Spinal cord (tissue), 9 donors: ENCODE measurements at regions not wholly inside any gene's neighbourhood (a gene's known extent, or its start where the extent isn't known, plus 50 kb on each side); places are given as distances from the start of the nearest gene placed in this dataset.

Experiments
- DNase-seq, 6 donors: peaks; one replicate each; pipeline versions ENCODE4 v3.0.0 to v3.0.0-alpha.2; 2013 to 2015; ENCODE audit warnings: low spot score in 6 of 6, low read depth in 4 of 6
- H3K27ac ChIP-seq: one replicate; pipeline ENCODE4 v1.5.1; 2013; ENCODE audit warnings: low read depth, low read length, control low read depth
- H3K27me3 ChIP-seq: one replicate; pipeline ENCODE4 v1.6.1; 2013; ENCODE audit warnings: low read length; ENCODE audit not compliant: control insufficient read depth, insufficient read depth
- H3K36me3 ChIP-seq: one replicate; pipeline ENCODE4 v1.6.1; 2013; ENCODE audit warnings: low read length; ENCODE audit not compliant: control insufficient read depth, insufficient read depth
- H3K4me1 ChIP-seq: one replicate; pipeline ENCODE4 v1.6.1; 2013; ENCODE audit warnings: low read length; ENCODE audit not compliant: control insufficient read depth, insufficient read depth
- H3K4me3 ChIP-seq: one replicate; pipeline ENCODE4 v1.5.1; 2013; ENCODE audit warnings: low read depth, low read length, control low read depth
- H3K9me3 ChIP-seq: one replicate; pipeline ENCODE4 v1.6.1; 2013; ENCODE audit warnings: low read length; ENCODE audit not compliant: control insufficient read depth, insufficient read depth
- WGBS: methylation state at CpG from one replicate; pipeline ENCODE4 v1.1.5; 2013; ENCODE audit warnings: missing lambda C conversion rate; ENCODE audit not compliant: insufficient coverage; 5-methylcytosine and 5-hydroxymethylcytosine counted together
- donor health status: healthy.

GRCh38 chr5:179484201-179484600 lies 66.2 kb upstream of the RUFY1 start:
- Histone ChIP-seq H3K4me1 (peaks cover 16% of the 10 kb centered on the region), H3K27me3 (no peaks in the 10 kb centered on the region), H3K4me3 (no peak overlapping the region), H3K9me3 (no peaks in the 10 kb centered on the region), H3K36me3 (no peaks in the 10 kb centered on the region), H3K27ac (no peak overlapping the region)
- 86% methylated on average over 2 of the region's 6 CpGs for WGBS
- no peak for DNase-seq

- H3K27ac ChIP-seq = no peak overlapping the region
- H3K4me1 ChIP-seq = peaks cover 11% of the 10 kb centered on the region
- H3K4me3 ChIP-seq = no peak overlapping the region
- no peak for DNase-seq
- H3K27me3 ChIP-seq = no peaks in the 10 kb centered on the region
- H3K36me3 ChIP-seq = no peaks in the 10 kb centered on the region
- 88% methylated on average over 1 of the region's 5 CpGs for WGBS
- H3K9me3 ChIP-seq = no peaks in the 10 kb centered on the region
These were observed 71.7 kb upstream of the RUFY1 start for GRCh38 chr5:179478624-179479023.

GRCh38 chr5:179475208-179475751 lies 75.1 kb upstream of the RUFY1 start:
- Histone ChIP-seq H3K36me3 (no peaks in the 10 kb centered on the region), H3K4me1 (peaks cover 11% of the 10 kb centered on the region), H3K9me3 (no peaks in the 10 kb centered on the region), H3K4me3 (no peak overlapping the region), H3K27ac (no peak overlapping the region), H3K27me3 (no peaks in the 10 kb centered on the region)
- DNase-seq = peak in 2 of 6 donors; percentile 36 to 78
- WGBS = 30% methylated on average over 15 of the region's 19 CpGs

- Histone ChIP-seq H3K36me3 (no peaks in the 10 kb centered on the region), H3K4me1 (peaks cover 11% of the 10 kb centered on the region)
- 85% methylated on average over 14 of the region's 18 CpGs for WGBS
These were observed 77.7 kb upstream of the RUFY1 start for GRCh38 chr5:179472641-179473040.

GRCh38 chr5:179472174-179472573 lies 78.2 kb upstream of the RUFY1 start:
- no peaks in the 10 kb centered on the region for H3K27me3 ChIP-seq
- 68% methylated on average over 4 of the region's 4 CpGs for WGBS
- DNase-seq = no peak

More at GRCh38 chr5:179472641-179473040, 77.7 kb upstream of the RUFY1 start:
- Histone ChIP-seq H3K4me3 (no peak overlapping the region), H3K27ac (no peak overlapping the region), H3K27me3 (no peaks in the 10 kb centered on the region), H3K9me3 (no peaks in the 10 kb centered on the region)
- DNase-seq = no peak

GRCh38 chr5:179470201-179470600 lies 80.2 kb upstream of the RUFY1 start:
- H3K4me1 ChIP-seq = peaks cover 2% of the 10 kb centered on the region
- no peak for DNase-seq
- no peaks in the 10 kb centered on the region for H3K36me3 ChIP-seq
- no peak overlapping the region for H3K4me3 ChIP-seq
- H3K9me3 ChIP-seq = no peaks in the 10 kb centered on the region
- H3K27me3 ChIP-seq = no peaks in the 10 kb centered on the region
- 65% methylated on average over 4 of the region's 11 CpGs for WGBS
- H3K27ac ChIP-seq = no peak overlapping the region

More at GRCh38 chr5:179472174-179472573, 78.2 kb upstream of the RUFY1 start:
- Histone ChIP-seq H3K4me3 (no peak overlapping the region), H3K4me1 (peaks cover 11% of the 10 kb centered on the region), H3K36me3 (no peaks in the 10 kb centered on the region), H3K9me3 (no peaks in the 10 kb centered on the region), H3K27ac (no peak overlapping the region)

- WGBS = 100% methylated on average over 1 of the region's 8 CpGs
- no peak for DNase-seq
- no peaks in the 10 kb centered on the region for H3K27me3 ChIP-seq
- no peak overlapping the region for H3K4me3 ChIP-seq
- no peaks in the 10 kb centered on the region for H3K4me1 ChIP-seq
- no peak overlapping the region for H3K27ac ChIP-seq
- no peaks in the 10 kb centered on the region for H3K36me3 ChIP-seq
- no peaks in the 10 kb centered on the region for H3K9me3 ChIP-seq
These were observed 81.7 kb upstream of the RUFY1 start for GRCh38 chr5:179468696-179469095.

GRCh38 chr5:179467441-179467840 lies 82.9 kb upstream of the RUFY1 start:
- Histone ChIP-seq H3K36me3 (no peaks in the 10 kb centered on the region), H3K9me3 (no peaks in the 10 kb centered on the region), H3K4me3 (no peak overlapping the region), H3K27ac (no peak overlapping the region), H3K4me1 (no peaks in the 10 kb centered on the region), H3K27me3 (no peaks in the 10 kb centered on the region)
- over 99% methylated on average over 11 of the region's 11 CpGs for WGBS
- DNase-seq = no peak

- Histone ChIP-seq H3K36me3 (no peaks in the 10 kb centered on the region), H3K9me3 (no peaks in the 10 kb centered on the region), H3K27me3 (no peaks in the 10 kb centered on the region), H3K27ac (no peak overlapping the region), H3K4me3 (no peak overlapping the region), H3K4me1 (no peaks in the 10 kb centered on the region)
- DNase-seq = no peak
- 92% methylated on average over 10 of the region's 10 CpGs for WGBS
These were observed 85.7 kb upstream of the RUFY1 start for GRCh38 chr5:179464631-179465030.

- Histone ChIP-seq H3K9me3 (no peaks in the 10 kb centered on the region), H3K4me1 (no peaks in the 10 kb centered on the region), H3K27me3 (no peaks in the 10 kb centered on the region), H3K27ac (no peak overlapping the region), H3K4me3 (no peak overlapping the region), H3K36me3 (no peaks in the 10 kb centered on the region)
- DNase-seq = no peak
- WGBS = 85% methylated on average over 8 of the region's 12 CpGs
These were observed 88.3 kb upstream of the RUFY1 start for GRCh38 chr5:179462040-179462439.
